Amniotic epithelial cell (primary cell): ENCODE measurements at regions not wholly inside any gene's neighbourhood (a gene's known extent, or its start where the extent isn't known, plus 50 kb on each side); places are given as distances from the start of the nearest gene placed in this dataset.

Experiments used
- DNase-seq: peaks from one replicate; pipeline ENCODE4 v3.0.0-alpha.2; 2010; ENCODE audit warnings: low read depth

- DNase-seq: no peak
Observed at GRCh38 chr11:70764356-70764905, 366.1 kb downstream of the CTTN start.

- DNase-seq: no peak
Observed at GRCh38 chr11:70766901-70767300, 368.6 kb downstream of the CTTN start.

GRCh38 chr11:70768346-70769095 lies 370.2 kb downstream of the CTTN start:
- DNase-seq: no peak

- DNase-seq: no peak
Observed at GRCh38 chr11:70769106-70769505, 370.8 kb downstream of the CTTN start.

- no peak for DNase-seq
Observed at GRCh38 chr11:70769521-70769920, 371.2 kb downstream of the CTTN start.

- DNase-seq: no peak
Observed at GRCh38 chr11:70771099-70771885, 373.0 kb downstream of the CTTN start.

GRCh38 chr11:70772950-70773349 lies 374.6 kb downstream of the CTTN start:
- no peak for DNase-seq

- no peak for DNase-seq
Observed at GRCh38 chr11:70775386-70776075, 377.2 kb downstream of the CTTN start.

- DNase-seq: no peak
Observed at GRCh38 chr11:70776914-70777532, 378.7 kb downstream of the CTTN start.

- DNase-seq: no peak
Observed at GRCh38 chr11:70778883-70779282, 380.6 kb downstream of the CTTN start.

- no peak for DNase-seq
Observed at GRCh38 chr11:70779433-70780245, 381.3 kb downstream of the CTTN start.

GRCh38 chr11:70780246-70780535 lies 381.9 kb downstream of the CTTN start:
- no peak for DNase-seq

- DNase-seq: no peak
Observed at GRCh38 chr11:70782401-70782913, 384.1 kb downstream of the CTTN start.

- DNase-seq: no peak
Observed at GRCh38 chr11:70783356-70783755, 385.0 kb downstream of the CTTN start.

- DNase-seq: no peak
Observed at GRCh38 chr11:70783821-70784220, 385.5 kb downstream of the CTTN start.

GRCh38 chr11:70785372-70785771 lies 387.0 kb downstream of the CTTN start:
- DNase-seq: no peak

- no peak for DNase-seq
Observed at GRCh38 chr11:70786021-70786665, 387.8 kb downstream of the CTTN start.

- DNase-seq: peak; percentile 58
Observed at GRCh38 chr11:70788248-70789022, 390.1 kb downstream of the CTTN start.

- DNase-seq: no peak
Observed at GRCh38 chr11:70790671-70791300, 392.5 kb downstream of the CTTN start.
